ENCODE measurements at regions not wholly inside any gene's neighbourhood (a gene's known extent, or its start where the extent isn't known, plus 50 kb on each side); places are given as distances from the start of the nearest gene placed in this dataset.

- TF ChIP-seq, protein P1, sequence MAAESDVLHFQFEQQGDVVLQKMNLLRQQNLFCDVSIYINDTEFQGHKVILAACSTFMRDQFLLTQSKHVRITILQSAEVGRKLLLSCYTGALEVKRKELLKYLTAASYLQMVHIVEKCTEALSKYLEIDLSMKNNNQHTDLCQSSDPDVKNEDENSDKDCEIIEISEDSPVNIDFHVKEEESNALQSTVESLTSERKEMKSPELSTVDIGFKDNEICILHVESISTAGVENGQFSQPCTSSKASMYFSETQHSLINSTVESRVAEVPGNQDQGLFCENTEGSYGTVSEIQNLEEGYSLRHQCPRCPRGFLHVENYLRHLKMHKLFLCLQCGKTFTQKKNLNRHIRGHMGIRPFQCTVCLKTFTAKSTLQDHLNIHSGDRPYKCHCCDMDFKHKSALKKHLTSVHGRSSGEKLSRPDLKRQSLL (tag by site-specific recombination; IDR thresholded peaks at IDR 0.05): no peak
- no peak for TF ChIP-seq YY1 (tag by site-specific recombination; IDR thresholded peaks at IDR 0.05)
- no peak for TF ChIP-seq HOXA7 (CRISPR knock-in tag; IDR thresholded peaks at IDR 0.05; ENCODE audit: borderline replicate concordance)
Measured at GRCh38 chr17:31752584-31752983, 106.5 kb downstream of the COPRS start (continued).

- Histone ChIP-seq H3K36me3 (ENCODE audit: control insufficient read depth in 2 of 2, insufficient read depth in 1 of 2, low read length in 2 of 2) (no peaks in the 10 kb centered on the region), H3K4me1 (ENCODE audit: control insufficient read depth, insufficient read depth, low read length) (peaks cover 3% of the 10 kb centered on the region; the same call in 1 of the 2 replicates), H3K27ac (ENCODE audit: extremely low read depth, low read depth, low read length) (no peak overlapping the region), H3K4me3 (ENCODE audit: low read depth, low read length) (no peak overlapping the region), H3K9me3 (ENCODE audit: control insufficient read depth, insufficient read depth, low read depth, low read length) (no peaks in the 10 kb centered on the region)
- TF ChIP-seq WT1 (tag by site-specific recombination; IDR thresholded peaks at IDR 0.05) (no peak), ZNF366 (tag by site-specific recombination; conservative IDR thresholded peaks at IDR 0.05) (no peak), ZNF404 (tag by site-specific recombination; IDR thresholded peaks at IDR 0.05) (no peak), ZNF830 (tag by site-specific recombination; IDR thresholded peaks at IDR 0.05; ENCODE audit: low read depth) (no peak), ZNF324 (tag by site-specific recombination; IDR thresholded peaks at IDR 0.05) (no peak), ZNF530 (tag by site-specific recombination; IDR thresholded peaks at IDR 0.05; ENCODE audit: low read depth) (no peak), ZBTB8A (tag by site-specific recombination; IDR thresholded peaks at IDR 0.05) (no peak), ZNF157 (tag by site-specific recombination; IDR thresholded peaks at IDR 0.05) (no peak), SCRT2 (tag by site-specific recombination; IDR thresholded peaks at IDR 0.05) (no peak)
- TF ChIP-seq, protein P2, sequence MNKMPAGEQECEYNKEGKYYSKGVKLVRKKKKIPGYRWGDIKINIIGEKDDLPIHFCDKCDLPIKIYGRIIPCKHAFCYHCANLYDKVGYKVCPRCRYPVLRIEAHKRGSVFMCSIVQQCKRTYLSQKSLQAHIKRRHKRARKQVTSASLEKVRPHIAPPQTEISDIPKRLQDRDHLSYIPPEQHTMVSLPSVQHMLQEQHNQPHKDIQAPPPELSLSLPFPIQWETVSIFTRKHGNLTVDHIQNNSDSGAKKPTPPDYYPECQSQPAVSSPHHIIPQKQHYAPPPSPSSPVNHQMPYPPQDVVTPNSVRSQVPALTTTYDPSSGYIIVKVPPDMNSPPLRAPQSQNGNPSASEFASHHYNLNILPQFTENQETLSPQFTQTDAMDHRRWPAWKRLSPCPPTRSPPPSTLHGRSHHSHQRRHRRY (tag by site-specific recombination; IDR thresholded peaks at IDR 0.05): no peak
- POLR2A ChIA-PET: no interaction called here
- CTCF ChIA-PET: interaction anchor here (0.6 to 0.7 kb wide), 2 partner anchors 22 to 206 kb away, joined by 3 to 4 read pairs; no protein-coding TSS in a partner anchor
Measured at GRCh38 chr17:31750578-31750977, 108.5 kb downstream of the COPRS start.

DNA sequence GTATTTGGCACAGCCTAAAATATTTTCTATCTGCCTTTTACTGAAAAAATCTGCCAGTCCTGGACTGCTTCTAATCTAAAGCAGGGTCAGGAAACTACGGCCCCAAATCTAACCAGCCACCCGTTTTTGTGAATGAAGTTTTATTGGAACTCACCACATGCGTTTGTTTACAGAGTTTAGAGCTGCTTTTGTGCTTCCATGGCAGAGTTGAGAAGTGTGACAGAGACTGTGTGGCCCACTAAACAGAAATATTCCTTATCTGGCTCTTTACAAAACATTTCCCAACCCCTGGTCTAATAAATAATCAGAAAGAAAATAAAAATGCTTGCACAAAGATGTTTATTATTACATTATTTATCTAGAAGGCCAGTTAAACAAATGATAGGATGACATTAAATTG, 110.2 kb downstream of the COPRS start:
- TF ChIP-seq ZNF658 (tag by site-specific recombination; IDR thresholded peaks at IDR 0.05) (no peak), REST (tag by site-specific recombination; IDR thresholded peaks at IDR 0.05) (no peak), ZNF335 (tag by site-specific recombination; conservative IDR thresholded peaks at IDR 0.05) (no peak), SCRT2 (tag by site-specific recombination; IDR thresholded peaks at IDR 0.05) (no peak), WT1 (tag by site-specific recombination; IDR thresholded peaks at IDR 0.05) (no peak), ZNF768 (tag by site-specific recombination; IDR thresholded peaks at IDR 0.05) (no peak), ZNF175 (tag by site-specific recombination; IDR thresholded peaks at IDR 0.05) (no peak), ZNF423 (tag by site-specific recombination; IDR thresholded peaks at IDR 0.05) (no peak), ZNF114 (tag by site-specific recombination; IDR thresholded peaks at IDR 0.05) (no peak), ZNF837 (tag by site-specific recombination; IDR thresholded peaks at IDR 0.05) (no peak)
- TF ChIP-seq, protein P3, sequence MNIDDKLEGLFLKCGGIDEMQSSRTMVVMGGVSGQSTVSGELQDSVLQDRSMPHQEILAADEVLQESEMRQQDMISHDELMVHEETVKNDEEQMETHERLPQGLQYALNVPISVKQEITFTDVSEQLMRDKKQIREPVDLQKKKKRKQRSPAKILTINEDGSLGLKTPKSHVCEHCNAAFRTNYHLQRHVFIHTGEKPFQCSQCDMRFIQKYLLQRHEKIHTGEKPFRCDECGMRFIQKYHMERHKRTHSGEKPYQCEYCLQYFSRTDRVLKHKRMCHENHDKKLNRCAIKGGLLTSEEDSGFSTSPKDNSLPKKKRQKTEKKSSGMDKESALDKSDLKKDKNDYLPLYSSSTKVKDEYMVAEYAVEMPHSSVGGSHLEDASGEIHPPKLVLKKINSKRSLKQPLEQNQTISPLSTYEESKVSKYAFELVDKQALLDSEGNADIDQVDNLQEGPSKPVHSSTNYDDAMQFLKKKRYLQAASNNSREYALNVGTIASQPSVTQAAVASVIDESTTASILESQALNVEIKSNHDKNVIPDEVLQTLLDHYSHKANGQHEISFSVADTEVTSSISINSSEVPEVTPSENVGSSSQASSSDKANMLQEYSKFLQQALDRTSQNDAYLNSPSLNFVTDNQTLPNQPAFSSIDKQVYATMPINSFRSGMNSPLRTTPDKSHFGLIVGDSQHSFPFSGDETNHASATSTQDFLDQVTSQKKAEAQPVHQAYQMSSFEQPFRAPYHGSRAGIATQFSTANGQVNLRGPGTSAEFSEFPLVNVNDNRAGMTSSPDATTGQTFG (tag by site-specific recombination; IDR thresholded peaks at IDR 0.05; ENCODE audit: borderline replicate concordance): no peak
- TF ChIP-seq, protein P4, sequence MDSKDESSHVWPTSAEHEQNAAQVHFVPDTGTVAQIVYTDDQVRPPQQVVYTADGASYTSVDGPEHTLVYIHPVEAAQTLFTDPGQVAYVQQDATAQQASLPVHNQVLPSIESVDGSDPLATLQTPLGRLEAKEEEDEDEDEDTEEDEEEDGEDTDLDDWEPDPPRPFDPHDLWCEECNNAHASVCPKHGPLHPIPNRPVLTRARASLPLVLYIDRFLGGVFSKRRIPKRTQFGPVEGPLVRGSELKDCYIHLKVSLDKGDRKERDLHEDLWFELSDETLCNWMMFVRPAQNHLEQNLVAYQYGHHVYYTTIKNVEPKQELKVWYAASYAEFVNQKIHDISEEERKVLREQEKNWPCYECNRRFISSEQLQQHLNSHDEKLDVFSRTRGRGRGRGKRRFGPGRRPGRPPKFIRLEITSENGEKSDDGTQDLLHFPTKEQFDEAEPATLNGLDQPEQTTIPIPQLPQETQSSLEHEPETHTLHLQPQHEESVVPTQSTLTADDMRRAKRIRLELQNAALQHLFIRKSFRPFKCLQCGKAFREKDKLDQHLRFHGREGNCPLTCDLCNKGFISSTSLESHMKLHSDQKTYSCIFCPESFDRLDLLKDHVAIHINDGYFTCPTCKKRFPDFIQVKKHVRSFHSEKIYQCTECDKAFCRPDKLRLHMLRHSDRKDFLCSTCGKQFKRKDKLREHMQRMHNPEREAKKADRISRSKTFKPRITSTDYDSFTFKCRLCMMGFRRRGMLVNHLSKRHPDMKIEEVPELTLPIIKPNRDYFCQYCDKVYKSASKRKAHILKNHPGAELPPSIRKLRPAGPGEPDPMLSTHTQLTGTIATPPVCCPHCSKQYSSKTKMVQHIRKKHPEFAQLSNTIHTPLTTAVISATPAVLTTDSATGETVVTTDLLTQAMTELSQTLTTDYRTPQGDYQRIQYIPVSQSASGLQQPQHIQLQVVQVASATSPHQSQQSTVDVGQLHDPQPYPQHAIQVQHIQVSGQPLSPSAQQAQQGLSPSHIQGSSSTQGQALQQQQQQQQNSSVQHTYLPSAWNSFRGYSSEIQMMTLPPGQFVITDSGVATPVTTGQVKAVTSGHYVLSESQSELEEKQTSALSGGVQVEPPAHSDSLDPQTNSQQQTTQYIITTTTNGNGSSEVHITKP (tag by site-specific recombination; IDR thresholded peaks at IDR 0.05): no peak
- H3K4me3 ChIP-seq (ENCODE audit: low read depth, low read length): no peak overlapping the region
- H3K9me3 ChIP-seq (ENCODE audit: control insufficient read depth, insufficient read depth, low read depth, low read length): no peaks in the 10 kb centered on the region
- CTCF ChIA-PET: no interaction called here
- H3K4me1 ChIP-seq (ENCODE audit: control insufficient read depth, insufficient read depth, low read length): peaks cover 9% of the 10 kb centered on the region
- POLR2A ChIA-PET: interaction anchor here (0.6 kb wide), 1 partner anchor 394 kb away, joined by 3 read pairs; no protein-coding TSS in a partner anchor
- H3K27ac ChIP-seq (ENCODE audit: extremely low read depth, low read depth, low read length): no peak overlapping the region
- H3K36me3 ChIP-seq (ENCODE audit: control insufficient read depth in 2 of 2, insufficient read depth in 1 of 2, low read length in 2 of 2): no peaks in the 10 kb centered on the region

All from HEK293 (cell line).